SJCRH30 (cell line): ENCODE measurements at regions not wholly inside any gene's neighbourhood (a gene's known extent, or its start where the extent isn't known, plus 50 kb on each side); places are given as distances from the start of the nearest gene placed in this dataset.

Experiments used
- DNase-seq, 2 experiments: peaks; one replicate each; pipeline ENCODE4 v3.0.0-alpha.2; 2015 to 2020
- H3K27ac ChIP-seq: fragments of 250-450 bp; sonication (Bioruptor Pico); 2 replicates; pipeline ENCODE4 v1.5.1; 2020; ENCODE audit warnings: mild to moderate bottlenecking, moderate library complexity
- H3K27me3 ChIP-seq: fragments of 250-450 bp; sonication (Bioruptor Pico); 2 replicates; pipeline ENCODE4 v1.5.1; 2020; ENCODE audit warnings: mild to moderate bottlenecking, moderate library complexity
- H3K36me3 ChIP-seq: fragments of 250-450 bp; sonication (Bioruptor Pico); 2 replicates; pipeline ENCODE4 v1.5.1; 2020; ENCODE audit warnings: mild to moderate bottlenecking, moderate library complexity
- H3K4me1 ChIP-seq: fragments of 250-450 bp; sonication (Bioruptor Pico); 2 replicates; pipeline ENCODE4 v1.5.1; 2020; ENCODE audit warnings: mild to moderate bottlenecking, moderate library complexity
- H3K4me3 ChIP-seq: fragments of 250-450 bp; sonication (Bioruptor Pico); 2 replicates; pipeline ENCODE4 v1.5.1; 2020; ENCODE audit warnings: mild to moderate bottlenecking, moderate library complexity
- H3K9me3 ChIP-seq: fragments of 250-450 bp; sonication (Bioruptor Pico); replicated peaks from 2 replicates; pipeline ENCODE4 v1.5.1; 2020; ENCODE audit warnings: mild to moderate bottlenecking, moderate library complexity

GRCh38 chr4:124243671-124244366, 468.7 kb downstream of the ANKRD50 start:
- H3K36me3 ChIP-seq: no peaks in the 10 kb centered on the region
- H3K4me1 ChIP-seq: no peaks in the 10 kb centered on the region
- H3K27me3 ChIP-seq: no peaks in the 10 kb centered on the region
- 0 out of 2 replicates have a peak, but pooled peaks cover 3% of the 10 kb centered on the region for H3K9me3 ChIP-seq
- DNase-seq: no peak
- no peak overlapping the region for H3K27ac ChIP-seq
- H3K4me3 ChIP-seq: no peak overlapping the region

DNA sequence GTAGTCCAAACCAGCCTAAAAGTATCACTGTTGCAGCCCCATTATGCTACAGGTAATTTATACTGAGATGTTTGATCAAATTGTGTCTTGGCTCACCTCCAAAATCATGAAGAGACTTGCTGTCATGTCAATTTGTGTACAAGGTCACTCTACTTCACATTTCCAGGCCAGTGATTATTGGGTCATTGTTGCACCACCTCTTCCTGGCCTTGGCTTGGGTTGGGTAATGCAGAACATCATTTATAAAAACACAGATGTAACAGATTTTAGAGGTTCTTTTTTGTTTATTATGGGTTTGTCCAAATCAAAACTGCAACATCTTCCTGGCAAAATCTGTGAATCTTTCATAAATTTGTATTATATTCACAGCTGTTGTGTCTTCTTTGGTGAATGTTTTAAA, 459.5 kb downstream of the ANKRD50 start:
- Histone ChIP-seq H3K27ac (no peak overlapping the region), H3K9me3 (no peaks in the 10 kb centered on the region), H3K4me3 (no peak overlapping the region), H3K27me3 (no peaks in the 10 kb centered on the region), H3K36me3 (no peaks in the 10 kb centered on the region), H3K4me1 (no peaks in the 10 kb centered on the region)
- DNase-seq: no peak

DNA sequence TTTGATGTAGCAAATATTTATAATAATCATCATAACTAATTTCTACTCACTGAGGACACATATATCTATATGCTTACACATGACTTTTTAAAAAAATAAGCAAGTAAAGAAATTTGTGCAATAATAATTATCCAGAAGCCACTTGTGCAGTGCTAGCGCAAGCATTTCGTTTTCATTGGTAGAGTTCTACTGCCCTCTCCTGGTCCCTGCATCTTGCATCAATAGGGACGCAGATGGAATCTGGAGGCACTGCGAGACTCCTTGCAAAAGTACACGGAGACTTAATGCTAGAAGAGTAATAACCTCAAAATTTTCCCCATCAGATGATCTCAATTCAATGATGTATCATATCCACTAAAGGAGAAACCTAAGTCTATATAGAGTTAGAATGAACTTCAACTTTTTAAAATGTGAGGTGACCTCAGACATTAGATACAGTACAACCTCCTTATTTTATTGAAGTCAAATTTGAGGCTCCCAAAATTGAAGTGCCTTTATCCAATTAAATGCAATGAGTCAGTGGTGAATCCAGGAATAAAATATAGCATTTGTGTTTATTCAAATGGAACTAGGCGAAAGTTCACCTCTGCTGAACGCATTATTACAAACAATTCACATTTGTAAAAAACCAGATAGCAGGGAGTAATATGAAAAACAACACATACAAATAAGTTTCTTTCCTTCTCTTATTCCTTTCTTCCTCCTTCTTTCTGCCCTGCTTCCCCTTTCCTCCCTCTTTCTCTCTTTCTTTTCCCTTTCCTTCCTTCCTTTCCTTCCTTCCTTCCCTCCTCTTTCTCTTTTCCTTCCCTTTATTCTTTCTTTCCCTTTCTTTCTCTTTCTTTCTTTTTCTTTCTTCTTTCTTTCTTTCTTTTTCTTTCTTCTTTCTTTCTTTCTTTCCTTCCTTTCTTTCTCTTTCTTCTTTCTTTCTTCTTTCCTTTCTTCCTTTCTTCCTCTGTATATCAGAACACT, 450.0 kb downstream of the ANKRD50 start:
- DNase-seq: peak; percentile 77 to 91
- no peaks in the 10 kb centered on the region for H3K36me3 ChIP-seq
- H3K9me3 ChIP-seq: no peaks in the 10 kb centered on the region
- H3K27ac ChIP-seq: no peak overlapping the region
- no peak overlapping the region for H3K4me3 ChIP-seq
- H3K4me1 ChIP-seq: no peaks in the 10 kb centered on the region
- no peaks in the 10 kb centered on the region for H3K27me3 ChIP-seq

- H3K27me3 ChIP-seq: no peaks in the 10 kb centered on the region
- no peak for DNase-seq
- H3K27ac ChIP-seq: no peak overlapping the region
- H3K4me3 ChIP-seq: no peak overlapping the region
- H3K36me3 ChIP-seq: no peaks in the 10 kb centered on the region
- H3K4me1 ChIP-seq: no peaks in the 10 kb centered on the region
- peaks cover 8% of the 10 kb centered on the region for H3K9me3 ChIP-seq
Measured at GRCh38 chr4:124265701-124266100, 446.8 kb downstream of the ANKRD50 start.

DNA sequence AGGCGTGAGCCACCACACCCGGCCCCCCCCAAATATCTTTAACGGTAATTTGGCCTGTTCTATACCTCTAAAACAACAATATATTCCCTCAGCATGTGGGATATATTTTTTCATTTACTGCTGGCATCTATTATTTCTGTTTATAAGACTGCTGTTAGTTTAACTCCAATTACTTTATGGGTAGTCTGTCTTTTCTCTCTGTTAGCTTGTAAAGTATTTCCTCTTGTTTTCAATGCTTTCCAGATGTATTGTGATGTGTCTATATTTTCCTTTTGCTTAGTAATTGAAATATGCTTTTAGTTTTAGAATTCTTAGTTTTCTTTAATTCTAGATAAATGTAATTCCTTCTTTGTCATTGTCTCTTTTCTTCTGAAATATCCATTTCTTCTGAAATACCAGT, 445.8 kb downstream of the ANKRD50 start:
- Histone ChIP-seq H3K4me3 (no peak overlapping the region), H3K27me3 (no peaks in the 10 kb centered on the region), H3K9me3 (peaks cover 8% of the 10 kb centered on the region), H3K4me1 (no peaks in the 10 kb centered on the region), H3K36me3 (no peaks in the 10 kb centered on the region), H3K27ac (no peak overlapping the region)
- no peak for DNase-seq

- no peaks in the 10 kb centered on the region for H3K36me3 ChIP-seq
- H3K4me1 ChIP-seq: peaks cover 22% of the 10 kb centered on the region
- peaks cover 8% of the 10 kb centered on the region for H3K9me3 ChIP-seq
- no peak overlapping the region for H3K27ac ChIP-seq
- H3K4me3 ChIP-seq: no peak overlapping the region
- DNase-seq: no peak
- no peaks in the 10 kb centered on the region for H3K27me3 ChIP-seq
Measured at GRCh38 chr4:124276461-124276860, 436.1 kb downstream of the ANKRD50 start.

GRCh38 chr4:124277691-124278090, 434.8 kb downstream of the ANKRD50 start:
- no peak for DNase-seq
- Histone ChIP-seq H3K4me3 (no peak overlapping the region), H3K27ac (peak overlapping the region; percentile 81), H3K4me1 (peaks cover 25% of the 10 kb centered on the region), H3K9me3 (peaks cover 8% of the 10 kb centered on the region; the same call in 1 of the 2 replicates), H3K27me3 (no peaks in the 10 kb centered on the region), H3K36me3 (no peaks in the 10 kb centered on the region)

- H3K27me3 ChIP-seq: no peaks in the 10 kb centered on the region
- peak overlapping the region; percentile 4 for H3K4me3 ChIP-seq
- H3K4me1 ChIP-seq: peaks cover 26% of the 10 kb centered on the region
- H3K36me3 ChIP-seq: no peaks in the 10 kb centered on the region
- peak overlapping the region; percentile 81 for H3K27ac ChIP-seq
- DNase-seq: peak; percentile 63 to 75
- 0 out of 2 replicates have a peak, but pooled peaks cover 1% of the 10 kb centered on the region for H3K9me3 ChIP-seq
Measured at GRCh38 chr4:124278477-124278876, 434.1 kb downstream of the ANKRD50 start.

GRCh38 chr4:124279741-124280140, 432.8 kb downstream of the ANKRD50 start:
- Histone ChIP-seq H3K4me1 (peaks cover 26% of the 10 kb centered on the region), H3K4me3 (no peak overlapping the region), H3K27me3 (no peaks in the 10 kb centered on the region), H3K27ac (peak overlapping the region; percentile 81), H3K9me3 (no peaks in the 10 kb centered on the region), H3K36me3 (no peaks in the 10 kb centered on the region)
- DNase-seq: peak; percentile 35 to 54

- Histone ChIP-seq H3K9me3 (0 out of 2 replicates have a peak, but pooled peaks cover 3% of the 10 kb centered on the region), H3K4me1 (peaks cover 26% of the 10 kb centered on the region), H3K36me3 (no peaks in the 10 kb centered on the region), H3K27me3 (no peaks in the 10 kb centered on the region), H3K27ac (no peak overlapping the region), H3K4me3 (no peak overlapping the region)
- no peak for DNase-seq
Measured at GRCh38 chr4:124282301-124282898, 430.1 kb downstream of the ANKRD50 start.

DNA sequence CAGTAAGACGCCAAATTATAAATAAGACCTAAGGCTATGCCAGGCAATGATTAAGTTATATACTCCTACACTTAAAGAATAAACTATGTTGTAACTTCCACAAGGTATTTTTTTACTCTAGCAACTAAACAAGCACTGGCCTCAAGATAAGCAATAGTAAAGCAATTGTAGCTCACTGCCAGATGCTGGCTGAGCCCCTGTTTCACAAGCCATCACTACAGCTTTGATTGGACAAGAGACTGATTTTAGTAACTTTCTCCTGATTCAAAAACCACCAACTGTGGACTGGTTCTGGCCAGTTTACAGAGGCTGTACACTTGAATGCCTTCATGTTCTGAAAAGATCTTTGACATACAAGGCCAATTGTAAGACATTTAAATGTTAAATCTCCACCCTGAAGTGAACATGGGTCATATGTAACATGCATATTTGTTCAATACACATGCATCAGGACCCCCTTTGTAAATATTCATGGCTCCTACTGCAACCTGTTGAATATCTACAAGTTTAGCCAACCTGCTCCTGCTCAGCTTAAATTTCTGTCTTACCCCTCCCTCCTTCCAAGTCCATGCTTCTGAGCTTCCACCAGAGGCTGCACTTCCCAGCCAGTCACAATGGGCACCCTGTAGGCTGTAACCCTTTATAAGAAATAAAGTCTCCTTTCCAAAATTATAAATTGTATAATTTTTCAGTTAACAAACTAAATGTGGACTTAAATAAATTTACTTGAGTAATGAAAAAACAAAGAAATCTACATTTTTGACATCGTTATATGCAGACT, 423.6 kb downstream of the ANKRD50 start:
- H3K4me1 ChIP-seq: no peaks in the 10 kb centered on the region
- H3K4me3 ChIP-seq: no peak overlapping the region
- H3K27me3 ChIP-seq: no peaks in the 10 kb centered on the region
- DNase-seq: no peak
- peaks cover 11% of the 10 kb centered on the region for H3K9me3 ChIP-seq
- no peaks in the 10 kb centered on the region for H3K36me3 ChIP-seq
- H3K27ac ChIP-seq: no peak overlapping the region

GRCh38 chr4:124290678-124291077, 421.9 kb downstream of the ANKRD50 start:
- DNase-seq: no peak
- no peaks in the 10 kb centered on the region for H3K4me1 ChIP-seq

GRCh38 chr4:124295413-124295812, 417.1 kb downstream of the ANKRD50 start:
- Histone ChIP-seq H3K36me3 (no peaks in the 10 kb centered on the region), H3K27me3 (no peaks in the 10 kb centered on the region), H3K9me3 (peaks cover 7% of the 10 kb centered on the region), H3K4me1 (no peaks in the 10 kb centered on the region), H3K4me3 (no peak overlapping the region), H3K27ac (no peak overlapping the region)
- DNase-seq: no peak

More at GRCh38 chr4:124290678-124291077, 421.9 kb downstream of the ANKRD50 start:
- H3K4me3 ChIP-seq: no peak overlapping the region
- no peaks in the 10 kb centered on the region for H3K27me3 ChIP-seq
- H3K36me3 ChIP-seq: no peaks in the 10 kb centered on the region
- H3K9me3 ChIP-seq: peaks cover 9% of the 10 kb centered on the region
- no peak overlapping the region for H3K27ac ChIP-seq

GRCh38 chr4:124304941-124305340, 407.6 kb downstream of the ANKRD50 start:
- H3K4me1 ChIP-seq: no peaks in the 10 kb centered on the region
- no peaks in the 10 kb centered on the region for H3K36me3 ChIP-seq
- H3K27ac ChIP-seq: no peak overlapping the region
- H3K27me3 ChIP-seq: no peaks in the 10 kb centered on the region
- H3K4me3 ChIP-seq: no peak overlapping the region
- no peak for DNase-seq
- no peaks in the 10 kb centered on the region for H3K9me3 ChIP-seq
